ENCODE measurements at regions not wholly inside any gene's neighbourhood (a gene's known extent, or its start where the extent isn't known, plus 50 kb on each side); places are given as distances from the start of the nearest gene placed in this dataset.

- H2AFZ ChIP-seq (ENCODE audit: low read depth, low read length), result no peak overlapping the region
- H3K4me1 ChIP-seq (ENCODE audit: insufficient read depth, low read length), result no peaks in the 10 kb centered on the region
- H3K27me3 ChIP-seq (ENCODE audit: insufficient read depth, low read length), result no peaks in the 10 kb centered on the region
- H3K4me3 ChIP-seq (ENCODE audit: low read length), result no peak overlapping the region
- H3K9me3 ChIP-seq (ENCODE audit: low read length), result no peaks in the 10 kb centered on the region
- no peaks in the 10 kb centered on the region for H3K36me3 ChIP-seq (ENCODE audit: insufficient read depth, low read length)
These were observed 248.8 kb downstream of the SAMD5 start for GRCh38 chr6:147757291-147757690.

- Histone ChIP-seq H2AFZ (ENCODE audit: low read depth, low read length) (no peak overlapping the region), H3K36me3 (ENCODE audit: insufficient read depth, low read length) (no peaks in the 10 kb centered on the region), H3K27me3 (ENCODE audit: insufficient read depth, low read length) (no peaks in the 10 kb centered on the region), H3K9me3 (ENCODE audit: low read length) (no peaks in the 10 kb centered on the region), H3K4me1 (ENCODE audit: insufficient read depth, low read length) (no peaks in the 10 kb centered on the region), H3K4me3 (ENCODE audit: low read length) (no peak overlapping the region)
These were observed 249.8 kb downstream of the SAMD5 start for GRCh38 chr6:147758303-147758702.

- Histone ChIP-seq H3K4me3 (ENCODE audit: low read length) (no peak overlapping the region), H3K9me3 (ENCODE audit: low read length) (no peaks in the 10 kb centered on the region), H2AFZ (ENCODE audit: low read depth, low read length) (no peak overlapping the region), H3K36me3 (ENCODE audit: insufficient read depth, low read length) (no peaks in the 10 kb centered on the region), H3K27me3 (ENCODE audit: insufficient read depth, low read length) (no peaks in the 10 kb centered on the region), H3K4me1 (ENCODE audit: insufficient read depth, low read length) (no peaks in the 10 kb centered on the region)
These were observed 250.6 kb downstream of the SAMD5 start for GRCh38 chr6:147759093-147759492.

GRCh38 chr6:147759536-147759935, 251.0 kb downstream of the SAMD5 start:
- no peaks in the 10 kb centered on the region for H3K27me3 ChIP-seq (ENCODE audit: insufficient read depth, low read length)
- no peaks in the 10 kb centered on the region for H3K9me3 ChIP-seq (ENCODE audit: low read length)
- H2AFZ ChIP-seq (ENCODE audit: low read depth, low read length), result no peak overlapping the region
- no peaks in the 10 kb centered on the region for H3K36me3 ChIP-seq (ENCODE audit: insufficient read depth, low read length)
- H3K4me1 ChIP-seq (ENCODE audit: insufficient read depth, low read length), result no peaks in the 10 kb centered on the region
- H3K4me3 ChIP-seq (ENCODE audit: low read length), result no peak overlapping the region

- no peaks in the 10 kb centered on the region for H3K4me1 ChIP-seq (ENCODE audit: insufficient read depth, low read length)
- H3K27me3 ChIP-seq (ENCODE audit: insufficient read depth, low read length), result no peaks in the 10 kb centered on the region
- H3K9me3 ChIP-seq (ENCODE audit: low read length), result no peaks in the 10 kb centered on the region
- no peak overlapping the region for H3K4me3 ChIP-seq (ENCODE audit: low read length)
- no peaks in the 10 kb centered on the region for H3K36me3 ChIP-seq (ENCODE audit: insufficient read depth, low read length)
- no peak overlapping the region for H2AFZ ChIP-seq (ENCODE audit: low read depth, low read length)
These were observed 257.1 kb downstream of the SAMD5 start for GRCh38 chr6:147765541-147765940.

- Histone ChIP-seq H2AFZ (ENCODE audit: low read depth, low read length) (no peak overlapping the region), H3K4me3 (ENCODE audit: low read length) (no peak overlapping the region), H3K36me3 (ENCODE audit: insufficient read depth, low read length) (no peaks in the 10 kb centered on the region), H3K27me3 (ENCODE audit: insufficient read depth, low read length) (no peaks in the 10 kb centered on the region), H3K9me3 (ENCODE audit: low read length) (no peaks in the 10 kb centered on the region), H3K4me1 (ENCODE audit: insufficient read depth, low read length) (no peaks in the 10 kb centered on the region)
These were observed 260.5 kb downstream of the SAMD5 start for GRCh38 chr6:147768969-147769368.

GRCh38 chr6:147769496-147770087, 261.1 kb downstream of the SAMD5 start:
- no peaks in the 10 kb centered on the region for H3K27me3 ChIP-seq (ENCODE audit: insufficient read depth, low read length)
- H2AFZ ChIP-seq (ENCODE audit: low read depth, low read length), result no peak overlapping the region
- H3K9me3 ChIP-seq (ENCODE audit: low read length), result no peaks in the 10 kb centered on the region
- H3K4me1 ChIP-seq (ENCODE audit: insufficient read depth, low read length), result no peaks in the 10 kb centered on the region
- H3K4me3 ChIP-seq (ENCODE audit: low read length), result no peak overlapping the region
- no peaks in the 10 kb centered on the region for H3K36me3 ChIP-seq (ENCODE audit: insufficient read depth, low read length)

GRCh38 chr6:147770221-147770620, 261.7 kb downstream of the SAMD5 start:
- Histone ChIP-seq H3K4me1 (ENCODE audit: insufficient read depth, low read length) (no peaks in the 10 kb centered on the region), H3K9me3 (ENCODE audit: low read length) (no peaks in the 10 kb centered on the region), H3K36me3 (ENCODE audit: insufficient read depth, low read length) (no peaks in the 10 kb centered on the region), H3K27me3 (ENCODE audit: insufficient read depth, low read length) (no peaks in the 10 kb centered on the region), H2AFZ (ENCODE audit: low read depth, low read length) (no peak overlapping the region), H3K4me3 (ENCODE audit: low read length) (no peak overlapping the region)

GRCh38 chr6:147772724-147773123, 264.2 kb downstream of the SAMD5 start:
- no peak overlapping the region for H2AFZ ChIP-seq (ENCODE audit: low read depth, low read length)
- H3K4me1 ChIP-seq (ENCODE audit: insufficient read depth, low read length), result no peaks in the 10 kb centered on the region
- no peak overlapping the region for H3K4me3 ChIP-seq (ENCODE audit: low read length)
- no peaks in the 10 kb centered on the region for H3K27me3 ChIP-seq (ENCODE audit: insufficient read depth, low read length)
- no peaks in the 10 kb centered on the region for H3K9me3 ChIP-seq (ENCODE audit: low read length)
- no peaks in the 10 kb centered on the region for H3K36me3 ChIP-seq (ENCODE audit: insufficient read depth, low read length)

- Histone ChIP-seq H3K9me3 (ENCODE audit: low read length) (no peaks in the 10 kb centered on the region), H3K36me3 (ENCODE audit: insufficient read depth, low read length) (no peaks in the 10 kb centered on the region), H2AFZ (ENCODE audit: low read depth, low read length) (no peak overlapping the region), H3K4me1 (ENCODE audit: insufficient read depth, low read length) (no peaks in the 10 kb centered on the region), H3K27me3 (ENCODE audit: insufficient read depth, low read length) (no peaks in the 10 kb centered on the region), H3K4me3 (ENCODE audit: low read length) (no peak overlapping the region)
These were observed 266.4 kb downstream of the SAMD5 start for GRCh38 chr6:147774856-147775255.

- Histone ChIP-seq H3K4me1 (ENCODE audit: insufficient read depth, low read length) (no peaks in the 10 kb centered on the region), H3K9me3 (ENCODE audit: low read length) (no peaks in the 10 kb centered on the region), H3K27me3 (ENCODE audit: insufficient read depth, low read length) (no peaks in the 10 kb centered on the region), H3K36me3 (ENCODE audit: insufficient read depth, low read length) (no peaks in the 10 kb centered on the region), H2AFZ (ENCODE audit: low read depth, low read length) (no peak overlapping the region), H3K4me3 (ENCODE audit: low read length) (no peak overlapping the region)
These were observed 268.2 kb downstream of the SAMD5 start for GRCh38 chr6:147776631-147777213.

- Histone ChIP-seq H2AFZ (ENCODE audit: low read depth, low read length) (no peak overlapping the region), H3K9me3 (ENCODE audit: low read length) (no peaks in the 10 kb centered on the region), H3K4me3 (ENCODE audit: low read length) (no peak overlapping the region), H3K27me3 (ENCODE audit: insufficient read depth, low read length) (no peaks in the 10 kb centered on the region), H3K4me1 (ENCODE audit: insufficient read depth, low read length) (no peaks in the 10 kb centered on the region), H3K36me3 (ENCODE audit: insufficient read depth, low read length) (no peaks in the 10 kb centered on the region)
These were observed 271.1 kb downstream of the SAMD5 start for GRCh38 chr6:147779624-147780023.

GRCh38 chr6:147782302-147782701, 273.8 kb downstream of the SAMD5 start:
- Histone ChIP-seq H3K36me3 (ENCODE audit: insufficient read depth, low read length) (no peaks in the 10 kb centered on the region), H3K9me3 (ENCODE audit: low read length) (no peaks in the 10 kb centered on the region), H3K4me3 (ENCODE audit: low read length) (no peak overlapping the region), H3K27me3 (ENCODE audit: insufficient read depth, low read length) (no peaks in the 10 kb centered on the region), H3K4me1 (ENCODE audit: insufficient read depth, low read length) (no peaks in the 10 kb centered on the region), H2AFZ (ENCODE audit: low read depth, low read length) (no peak overlapping the region)

GRCh38 chr6:147784371-147784770, 275.9 kb downstream of the SAMD5 start:
- H2AFZ ChIP-seq (ENCODE audit: low read depth, low read length), result no peak overlapping the region
- H3K36me3 ChIP-seq (ENCODE audit: insufficient read depth, low read length), result no peaks in the 10 kb centered on the region
- no peak overlapping the region for H3K4me3 ChIP-seq (ENCODE audit: low read length)

More at GRCh38 chr6:147784371-147784770, 275.9 kb downstream of the SAMD5 start:
- no peaks in the 10 kb centered on the region for H3K27me3 ChIP-seq (ENCODE audit: insufficient read depth, low read length)
- H3K4me1 ChIP-seq (ENCODE audit: insufficient read depth, low read length), result no peaks in the 10 kb centered on the region
- H3K9me3 ChIP-seq (ENCODE audit: low read length), result no peaks in the 10 kb centered on the region
